Neural cell (in vitro differentiated cells): ENCODE measurements at regions not wholly inside any gene's neighbourhood (a gene's known extent, or its start where the extent isn't known, plus 50 kb on each side); places are given as distances from the start of the nearest gene placed in this dataset.

Experiments
- CTCF ChIP-seq: fragments of 450-650 bp; IDR thresholded peaks from 2 replicates; pipeline ENCODE4 v1.5.1; 2014; ENCODE audit warnings: antibody characterized with exemption, mild to moderate bottlenecking, moderate library complexity; ENCODE audit not compliant: poor library complexity, severe bottlenecking
- EP300 ChIP-seq: fragments of 450-650 bp; conservative IDR thresholded peaks from 2 replicates; pipeline ENCODE4 v1.6.1; 2014; ENCODE audit warnings: antibody characterized with exemption, mild to moderate bottlenecking, moderate library complexity; ENCODE audit not compliant: poor library complexity, severe bottlenecking
- EZH2 ChIP-seq: fragments of 200-600, 300-800 bp; shearing (Covaris generic), sonication (generic); IDR thresholded peaks from 2 replicates; pipeline ENCODE4 v1.6.1; 2014; ENCODE audit warnings: antibody characterized with exemption, low read length, borderline replicate concordance, mild to moderate bottlenecking; ENCODE audit not compliant: insufficient read depth, poor library complexity, severe bottlenecking
- MXI1 ChIP-seq: fragments of 450-650 bp; conservative IDR thresholded peaks from 2 replicates; pipeline ENCODE4 v1.6.1; 2014; ENCODE audit warnings: antibody characterized with exemption, mild to moderate bottlenecking; ENCODE audit not compliant: poor library complexity, severe bottlenecking
- POLR2AphosphoS5 ChIP-seq: IDR thresholded peaks from 2 replicates; pipeline ENCODE4 v1.6.1; 2012
- RAD21 ChIP-seq: fragments of 450-650 bp; conservative IDR thresholded peaks from 2 replicates; pipeline ENCODE4 v1.6.1; 2014; ENCODE audit warnings: antibody characterized with exemption, mild to moderate bottlenecking, moderate library complexity
- REST ChIP-seq: IDR thresholded peaks from 2 replicates; pipeline ENCODE4 v1.6.1; 2012; ENCODE audit warnings: borderline replicate concordance
- SMC3 ChIP-seq: fragments of 450-650 bp; conservative IDR thresholded peaks from 2 replicates; pipeline ENCODE4 v1.6.1; 2014; ENCODE audit warnings: antibody characterized with exemption, mild to moderate bottlenecking, moderate library complexity; ENCODE audit not compliant: poor library complexity
- TAF1 ChIP-seq: IDR thresholded peaks from 2 replicates; pipeline ENCODE4 v1.6.1; 2012; ENCODE audit warnings: low read depth

DNA sequence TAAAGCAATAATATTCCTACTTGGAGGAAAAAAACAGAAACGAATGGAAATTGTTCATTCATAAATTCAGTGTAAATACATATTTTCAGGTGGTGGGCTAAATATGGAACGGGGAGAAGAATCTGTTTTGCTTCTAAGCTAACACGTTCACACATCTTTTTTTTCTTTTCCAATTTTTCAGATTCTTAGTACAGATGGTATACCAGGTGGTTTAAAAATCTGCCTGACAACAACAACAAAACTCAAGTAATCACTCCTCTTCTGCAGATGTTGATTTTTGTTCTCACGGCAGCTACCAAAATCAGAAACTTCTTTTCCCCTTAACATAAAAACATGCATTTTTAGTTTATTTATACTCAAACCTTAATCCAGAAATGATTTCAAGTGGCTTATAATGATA, 164.8 kb upstream of the SYT4 start:
- TF ChIP-seq CTCF (no peak), EZH2 (no peak), POLR2AphosphoS5 (no peak), TAF1 (no peak), RAD21 (no peak), SMC3 (no peak), EP300 (no peak), REST (no peak), MXI1 (no peak)
